ENCODE measurements at regions not wholly inside any gene's neighbourhood (a gene's known extent, or its start where the extent isn't known, plus 50 kb on each side); places are given as distances from the start of the nearest gene placed in this dataset.

DNA sequence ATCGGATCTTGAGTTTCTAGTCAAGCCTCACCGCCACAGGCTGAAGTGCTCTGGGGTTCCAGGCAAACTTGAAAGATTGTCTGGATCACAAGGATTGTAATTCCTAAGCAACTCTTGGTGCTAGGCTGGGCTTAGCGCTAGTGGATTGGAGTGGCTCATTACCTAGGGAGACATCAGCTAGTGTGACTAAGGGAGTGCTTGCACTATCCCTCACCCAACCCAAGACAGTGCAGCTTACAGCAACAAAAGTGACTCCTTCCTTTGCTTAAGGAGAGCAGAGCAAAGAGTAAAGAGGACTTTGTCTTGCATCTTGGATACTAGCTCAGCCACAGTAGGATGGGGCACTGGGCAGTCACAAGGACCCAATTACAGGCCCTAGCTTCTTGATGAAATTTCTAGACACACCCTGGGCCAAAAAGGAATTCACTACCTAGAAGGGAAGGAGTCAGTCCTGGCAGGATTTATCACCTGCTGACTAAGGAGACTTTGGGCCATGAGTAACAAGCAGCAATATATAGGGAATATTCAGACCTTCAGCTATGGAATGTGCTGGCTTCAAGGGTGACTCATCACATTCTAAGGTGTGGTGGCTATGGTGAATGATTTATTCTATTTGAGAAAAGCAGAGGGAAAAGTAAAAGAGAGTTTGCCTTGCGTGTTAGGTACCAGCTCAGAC is 1212.4 kb downstream of the PCDH18 start:
- DNase-seq (ENCODE audit: low read depth in 1 of 2, low spot score in 1 of 2), result no peak
- Histone ChIP-seq H3K4me3 (replicated peaks; ENCODE audit: insufficient read depth, low read length) (no peak overlapping the region), H3K27ac (replicated peaks) (no peak overlapping the region)

DNA sequence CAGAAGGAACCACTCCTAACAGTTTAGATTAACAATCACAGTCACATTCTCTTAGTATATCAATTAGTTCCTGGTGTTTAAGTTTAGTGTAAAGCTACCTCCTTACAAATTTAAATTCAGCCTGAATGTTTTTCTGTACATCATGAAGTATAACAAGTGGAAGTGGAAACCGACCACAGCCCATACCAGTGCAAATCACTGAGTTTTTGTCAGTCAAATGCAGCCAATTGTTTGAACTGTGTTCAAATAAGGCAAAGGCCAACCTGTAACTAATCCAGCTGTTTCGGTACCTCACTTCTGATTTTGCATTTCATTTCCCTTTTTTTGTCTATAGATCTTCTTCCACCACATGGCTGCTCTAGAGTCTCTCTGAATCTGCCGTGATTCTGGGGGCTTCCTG is 1215.3 kb downstream of the PCDH18 start:
- TF ChIP-seq GABPA (IDR thresholded peaks at IDR 0.05; ENCODE audit: low read depth), result no peak
- no peak for TF ChIP-seq SPI1 (IDR thresholded peaks at IDR 0.05; ENCODE audit: borderline replicate concordance, low read depth)
- TF ChIP-seq, protein P1, sequence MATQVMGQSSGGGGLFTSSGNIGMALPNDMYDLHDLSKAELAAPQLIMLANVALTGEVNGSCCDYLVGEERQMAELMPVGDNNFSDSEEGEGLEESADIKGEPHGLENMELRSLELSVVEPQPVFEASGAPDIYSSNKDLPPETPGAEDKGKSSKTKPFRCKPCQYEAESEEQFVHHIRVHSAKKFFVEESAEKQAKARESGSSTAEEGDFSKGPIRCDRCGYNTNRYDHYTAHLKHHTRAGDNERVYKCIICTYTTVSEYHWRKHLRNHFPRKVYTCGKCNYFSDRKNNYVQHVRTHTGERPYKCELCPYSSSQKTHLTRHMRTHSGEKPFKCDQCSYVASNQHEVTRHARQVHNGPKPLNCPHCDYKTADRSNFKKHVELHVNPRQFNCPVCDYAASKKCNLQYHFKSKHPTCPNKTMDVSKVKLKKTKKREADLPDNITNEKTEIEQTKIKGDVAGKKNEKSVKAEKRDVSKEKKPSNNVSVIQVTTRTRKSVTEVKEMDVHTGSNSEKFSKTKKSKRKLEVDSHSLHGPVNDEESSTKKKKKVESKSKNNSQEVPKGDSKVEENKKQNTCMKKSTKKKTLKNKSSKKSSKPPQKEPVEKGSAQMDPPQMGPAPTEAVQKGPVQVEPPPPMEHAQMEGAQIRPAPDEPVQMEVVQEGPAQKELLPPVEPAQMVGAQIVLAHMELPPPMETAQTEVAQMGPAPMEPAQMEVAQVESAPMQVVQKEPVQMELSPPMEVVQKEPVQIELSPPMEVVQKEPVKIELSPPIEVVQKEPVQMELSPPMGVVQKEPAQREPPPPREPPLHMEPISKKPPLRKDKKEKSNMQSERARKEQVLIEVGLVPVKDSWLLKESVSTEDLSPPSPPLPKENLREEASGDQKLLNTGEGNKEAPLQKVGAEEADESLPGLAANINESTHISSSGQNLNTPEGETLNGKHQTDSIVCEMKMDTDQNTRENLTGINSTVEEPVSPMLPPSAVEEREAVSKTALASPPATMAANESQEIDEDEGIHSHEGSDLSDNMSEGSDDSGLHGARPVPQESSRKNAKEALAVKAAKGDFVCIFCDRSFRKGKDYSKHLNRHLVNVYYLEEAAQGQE (IDR thresholded peaks at IDR 0.05; ENCODE audit: insufficient replicate concordance, low read depth), result no peak
- TF ChIP-seq, protein P2, sequence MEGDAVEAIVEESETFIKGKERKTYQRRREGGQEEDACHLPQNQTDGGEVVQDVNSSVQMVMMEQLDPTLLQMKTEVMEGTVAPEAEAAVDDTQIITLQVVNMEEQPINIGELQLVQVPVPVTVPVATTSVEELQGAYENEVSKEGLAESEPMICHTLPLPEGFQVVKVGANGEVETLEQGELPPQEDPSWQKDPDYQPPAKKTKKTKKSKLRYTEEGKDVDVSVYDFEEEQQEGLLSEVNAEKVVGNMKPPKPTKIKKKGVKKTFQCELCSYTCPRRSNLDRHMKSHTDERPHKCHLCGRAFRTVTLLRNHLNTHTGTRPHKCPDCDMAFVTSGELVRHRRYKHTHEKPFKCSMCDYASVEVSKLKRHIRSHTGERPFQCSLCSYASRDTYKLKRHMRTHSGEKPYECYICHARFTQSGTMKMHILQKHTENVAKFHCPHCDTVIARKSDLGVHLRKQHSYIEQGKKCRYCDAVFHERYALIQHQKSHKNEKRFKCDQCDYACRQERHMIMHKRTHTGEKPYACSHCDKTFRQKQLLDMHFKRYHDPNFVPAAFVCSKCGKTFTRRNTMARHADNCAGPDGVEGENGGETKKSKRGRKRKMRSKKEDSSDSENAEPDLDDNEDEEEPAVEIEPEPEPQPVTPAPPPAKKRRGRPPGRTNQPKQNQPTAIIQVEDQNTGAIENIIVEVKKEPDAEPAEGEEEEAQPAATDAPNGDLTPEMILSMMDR (IDR thresholded peaks at IDR 0.05; ENCODE audit: insufficient read depth, low read length), result no peak
- no peak for TF ChIP-seq POLR2AphosphoS5 (IDR thresholded peaks at IDR 0.05; ENCODE audit: low read depth)
- Histone ChIP-seq H3K27me3 (ENCODE audit: insufficient read depth, poor library complexity, severe bottlenecking) (no peaks in the 10 kb centered on the region), H3K4me3 (replicated peaks; ENCODE audit: insufficient read depth, low read length) (no peak overlapping the region), H3K27ac (replicated peaks) (no peak overlapping the region)
- no peak for DNase-seq (ENCODE audit: low read depth in 1 of 2, low spot score in 1 of 2)

More for the DNA sequence above, 1212.4 kb downstream of the PCDH18 start:
- no peaks in the 10 kb centered on the region for H3K27me3 ChIP-seq (ENCODE audit: insufficient read depth, poor library complexity, severe bottlenecking)
- TF ChIP-seq SPI1 (IDR thresholded peaks at IDR 0.05; ENCODE audit: borderline replicate concordance, low read depth) (no peak), GABPA (IDR thresholded peaks at IDR 0.05; ENCODE audit: low read depth) (no peak), POLR2AphosphoS5 (IDR thresholded peaks at IDR 0.05; ENCODE audit: low read depth) (no peak)
- TF ChIP-seq, protein P1 (IDR thresholded peaks at IDR 0.05; ENCODE audit: insufficient replicate concordance, low read depth), result no peak
- TF ChIP-seq, protein P2 (IDR thresholded peaks at IDR 0.05; ENCODE audit: insufficient read depth, low read length), result no peak

DNA sequence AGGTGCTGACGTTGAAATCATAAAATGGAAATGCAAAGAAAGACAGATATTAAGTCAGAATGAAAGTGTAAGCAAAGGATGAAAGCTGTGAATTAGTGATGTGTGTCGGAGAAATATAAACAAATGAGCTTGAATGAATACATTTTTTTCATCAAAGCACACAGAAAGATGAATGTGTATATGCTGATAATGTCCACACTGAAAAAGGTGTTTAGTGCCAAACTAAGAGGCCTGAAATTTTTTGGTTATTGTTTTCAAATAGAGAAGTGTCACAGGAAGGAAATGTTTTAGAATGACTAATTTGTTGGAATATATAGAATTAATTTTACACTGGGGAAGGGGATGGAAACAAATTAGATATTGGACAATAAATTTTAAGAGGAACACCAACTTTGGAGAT is 1217.6 kb downstream of the PCDH18 start:
- no peak for DNase-seq (ENCODE audit: low read depth in 1 of 2, low spot score in 1 of 2)
- TF ChIP-seq, protein P2 (IDR thresholded peaks at IDR 0.05; ENCODE audit: insufficient read depth, low read length), result no peak
- TF ChIP-seq, protein P1 (IDR thresholded peaks at IDR 0.05; ENCODE audit: insufficient replicate concordance, low read depth), result no peak
- TF ChIP-seq GABPA (IDR thresholded peaks at IDR 0.05; ENCODE audit: low read depth) (no peak), POLR2AphosphoS5 (IDR thresholded peaks at IDR 0.05; ENCODE audit: low read depth) (no peak), SPI1 (IDR thresholded peaks at IDR 0.05; ENCODE audit: borderline replicate concordance, low read depth) (no peak)
- Histone ChIP-seq H3K4me3 (replicated peaks; ENCODE audit: insufficient read depth, low read length) (no peak overlapping the region), H3K27me3 (ENCODE audit: insufficient read depth, poor library complexity, severe bottlenecking) (no peaks in the 10 kb centered on the region), H3K27ac (replicated peaks) (no peak overlapping the region)

All from HL-60 (cell line).